ENCODE measurements at regions not wholly inside any gene's neighbourhood (a gene's known extent, or its start where the extent isn't known, plus 50 kb on each side); places are given as distances from the start of the nearest gene placed in this dataset.

DNA sequence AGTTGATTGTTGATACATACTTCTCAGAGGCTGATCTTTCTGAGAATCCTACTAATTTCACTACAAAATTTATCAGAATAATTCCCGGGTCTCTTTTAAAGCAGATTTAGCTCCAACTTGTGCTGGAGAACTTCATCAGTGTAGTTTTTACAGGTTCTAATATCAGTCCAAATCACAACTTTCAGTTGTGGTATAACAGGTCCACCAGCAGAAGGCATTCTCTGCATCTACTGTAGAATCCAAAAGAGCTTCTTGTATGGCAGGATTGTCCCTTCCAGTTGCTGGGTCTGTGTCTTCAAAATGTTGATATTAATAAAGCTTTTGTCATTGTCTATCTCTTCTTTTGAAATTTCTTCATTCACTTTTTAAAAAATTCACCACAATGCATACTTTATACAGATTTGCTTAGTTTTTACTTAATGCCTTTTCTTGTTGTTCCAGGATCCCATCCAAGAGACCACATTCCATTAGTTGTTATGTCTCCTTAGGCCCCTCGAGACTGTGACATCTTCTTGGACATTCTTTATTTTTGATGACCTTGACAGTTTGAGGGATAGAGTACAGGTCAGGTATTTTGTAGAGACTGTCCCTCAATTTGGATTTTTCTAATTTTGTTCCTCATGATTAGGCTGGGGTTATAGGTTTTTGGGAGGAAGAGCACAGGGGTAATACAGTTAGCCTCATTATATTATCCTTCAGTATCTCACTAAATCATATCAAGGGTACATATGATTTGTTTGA is 490.5 kb upstream of the MEX3C start:
- no peaks in the 10 kb centered on the region for H3K36me3 Mint-ChIP-seq
- Histone ChIP-seq H3K27ac (ENCODE audit: low read depth, low read length) (no peak overlapping the region), H3K4me3 (ENCODE audit: low read length) (no peak overlapping the region), H3K27me3 (ENCODE audit: control insufficient read depth in 2 of 2, insufficient read depth in 2 of 2, low read length in 2 of 2) (no peaks in the 10 kb centered on the region), H3K36me3 (ENCODE audit: control insufficient read depth in 2 of 3, insufficient read depth in 3 of 3, low read length in 3 of 3) (no peaks in the 10 kb centered on the region), H3K9me3 (ENCODE audit: control insufficient read depth in 2 of 3, low read length in 3 of 3) (no peaks in the 10 kb centered on the region), H3K4me1 (ENCODE audit: control insufficient read depth in 2 of 2, insufficient read depth in 2 of 2, low read length in 2 of 2) (no peaks in the 10 kb centered on the region)
- intact Hi-C loops (cut with micrococcal nuclease) = loop anchor here in 1 of 2 donors (10.0 kb wide), 1 partner anchor 83 kb away; no protein-coding TSS in a partner anchor
- peaks cover 0 to 13% (median under 1%) of the 10 kb centered on the region in 5 donors for H3K27me3 Mint-ChIP-seq
- no peak for DNase-seq
- H3K9me3 Mint-ChIP-seq = peaks cover 0 to 17% (median 2%) of the 10 kb centered on the region in 11 donors
- CTCF ChIA-PET = no interaction called here
- POLR2A ChIA-PET = no interaction called here
- no peak overlapping the region for H3K4me3 Mint-ChIP-seq
- no peak overlapping the region for H3K27ac Mint-ChIP-seq
- H3K4me1 Mint-ChIP-seq = no peaks in the 10 kb centered on the region
- no peak for ATAC-seq

DNA sequence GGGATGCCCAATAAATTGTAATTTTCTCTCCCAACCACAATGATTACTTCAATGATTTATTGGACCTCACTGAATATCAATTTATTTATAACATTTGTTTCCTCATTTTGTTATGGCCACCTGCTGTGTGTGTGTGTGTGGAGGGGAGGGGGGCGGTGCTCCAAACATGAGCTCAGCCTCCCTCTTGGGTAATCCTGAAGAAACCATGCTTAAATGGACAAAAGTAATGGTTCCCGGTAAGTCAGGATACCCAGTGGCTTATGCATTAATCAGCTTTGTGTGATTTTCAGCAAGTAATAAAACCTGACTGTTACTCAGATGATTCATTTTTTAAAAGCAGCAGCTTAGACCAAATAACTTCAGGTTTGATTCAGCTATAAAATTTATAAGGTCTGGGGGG is 495.1 kb upstream of the MEX3C start:
- Histone ChIP-seq H3K27ac (ENCODE audit: low read depth, low read length) (no peak overlapping the region), H3K4me3 (ENCODE audit: low read length) (no peak overlapping the region), H3K4me1 (ENCODE audit: control insufficient read depth in 2 of 2, insufficient read depth in 2 of 2, low read length in 2 of 2) (no peaks in the 10 kb centered on the region), H3K27me3 (ENCODE audit: control insufficient read depth in 2 of 2, insufficient read depth in 2 of 2, low read length in 2 of 2) (no peaks in the 10 kb centered on the region), H3K36me3 (ENCODE audit: control insufficient read depth in 2 of 3, insufficient read depth in 3 of 3, low read length in 3 of 3) (no peaks in the 10 kb centered on the region), H3K9me3 (ENCODE audit: control insufficient read depth in 2 of 3, low read length in 3 of 3) (no peaks in the 10 kb centered on the region)
- DNase-seq = no peak
- intact Hi-C loops (cut with micrococcal nuclease) = no loop called here
- Mint-ChIP-seq H3K9me3 (peaks cover 0 to 11% (median 3%) of the 10 kb centered on the region in 11 donors), H3K27ac (no peak overlapping the region), H3K4me3 (no peak overlapping the region), H3K36me3 (peaks cover 0 to 3% (median 0%) of the 10 kb centered on the region in 5 donors), H3K27me3 (peaks cover 0 to 10% (median 0%) of the 10 kb centered on the region in 5 donors), H3K4me1 (no peaks in the 10 kb centered on the region)
- CTCF ChIA-PET = no interaction called here
- POLR2A ChIA-PET = no interaction called here
- no peak for ATAC-seq

DNA sequence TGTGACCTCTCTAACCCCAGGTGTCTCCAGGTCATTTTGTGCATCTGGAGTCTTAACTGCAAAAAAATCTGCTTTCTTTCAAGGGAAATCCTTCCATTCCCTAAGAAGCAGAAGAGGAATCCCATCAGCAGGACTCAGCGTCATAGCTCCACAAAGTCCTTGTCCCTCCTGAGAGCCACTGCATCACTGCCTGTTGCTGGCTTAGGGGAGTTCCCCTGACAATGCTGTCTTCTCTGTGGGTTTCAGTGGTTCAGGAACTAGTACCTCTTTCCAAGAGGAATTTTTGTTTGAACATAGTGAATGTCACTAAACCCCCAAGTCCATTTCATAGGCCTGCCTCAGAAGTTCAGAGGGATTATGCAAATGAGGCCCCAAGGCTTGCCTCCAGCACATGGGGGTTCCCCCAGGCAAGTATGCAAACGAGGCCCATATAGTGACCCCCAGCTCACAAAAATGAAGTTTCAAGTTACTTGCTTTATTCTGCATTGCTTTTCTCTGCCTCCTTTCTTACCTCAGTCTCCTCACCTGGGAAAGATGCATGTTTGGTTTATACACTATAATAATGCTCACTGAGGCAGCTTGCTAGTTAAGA is 513.9 kb upstream of the MEX3C start:
- peaks cover 18 to 46% (median 28%) of the 10 kb centered on the region in 11 donors for H3K9me3 Mint-ChIP-seq
- no peak for ATAC-seq
- H3K9me3 ChIP-seq (ENCODE audit: control insufficient read depth in 2 of 3, low read length in 3 of 3) = peaks cover 0 to 6% (median 0%) of the 10 kb centered on the region in 3 experiments
- ChIA-PET CTCF (no interaction called here), POLR2A (no interaction called here)
- H3K27ac ChIP-seq (ENCODE audit: low read depth, low read length) = no peak overlapping the region
- H3K4me1 ChIP-seq (ENCODE audit: control insufficient read depth in 2 of 2, insufficient read depth in 2 of 2, low read length in 2 of 2) = no peaks in the 10 kb centered on the region
- H3K4me3 Mint-ChIP-seq = no peak overlapping the region
- H3K36me3 ChIP-seq (ENCODE audit: control insufficient read depth in 2 of 3, insufficient read depth in 3 of 3, low read length in 3 of 3) = no peaks in the 10 kb centered on the region
- intact Hi-C loops (cut with micrococcal nuclease) = no loop called here
- peaks cover 0 to 13% (median 0%) of the 10 kb centered on the region in 5 donors for H3K27me3 Mint-ChIP-seq
- H3K4me1 Mint-ChIP-seq = peaks cover 0 to 1% (median 0%) of the 10 kb centered on the region in 7 donors
- no peak overlapping the region for H3K4me3 ChIP-seq (ENCODE audit: low read length)
- no peak for DNase-seq
- no peak overlapping the region for H3K27ac Mint-ChIP-seq
- H3K27me3 ChIP-seq (ENCODE audit: control insufficient read depth in 2 of 2, insufficient read depth in 2 of 2, low read length in 2 of 2) = no peaks in the 10 kb centered on the region
- H3K36me3 Mint-ChIP-seq = peaks cover 0 to 13% (median 6%) of the 10 kb centered on the region in 5 donors

DNA sequence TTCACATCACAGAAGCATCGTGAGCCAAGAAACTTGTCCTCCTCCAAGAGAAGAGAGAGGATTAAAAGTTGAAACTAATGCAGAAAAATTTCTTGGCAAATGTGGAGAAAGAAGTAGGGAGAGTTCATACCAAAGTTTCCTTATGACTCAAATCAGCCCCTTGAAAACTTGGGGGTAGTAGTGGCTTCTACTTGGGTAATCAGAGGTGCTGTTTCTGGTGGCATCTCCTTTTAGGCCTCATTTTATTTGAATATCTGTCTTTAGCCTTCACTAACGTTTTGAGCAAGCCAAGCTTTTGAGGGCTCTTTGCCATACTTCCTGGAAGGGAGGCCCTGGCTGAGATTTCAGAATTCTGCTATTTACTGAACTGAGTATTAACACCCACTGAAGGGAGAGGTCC is 515.3 kb upstream of the MEX3C start:
- H3K27ac ChIP-seq (ENCODE audit: low read depth, low read length) = no peak overlapping the region
- H3K27me3 ChIP-seq (ENCODE audit: control insufficient read depth in 2 of 2, insufficient read depth in 2 of 2, low read length in 2 of 2) = no peaks in the 10 kb centered on the region
- no peaks in the 10 kb centered on the region for H3K4me1 ChIP-seq (ENCODE audit: control insufficient read depth in 2 of 2, insufficient read depth in 2 of 2, low read length in 2 of 2)
- ChIA-PET CTCF (no interaction called here), POLR2A (no interaction called here)
- H3K36me3 Mint-ChIP-seq = peaks cover 0 to 5% (median 0%) of the 10 kb centered on the region in 5 donors
- no peak overlapping the region for H3K4me3 ChIP-seq (ENCODE audit: low read length)
- no peaks in the 10 kb centered on the region for H3K36me3 ChIP-seq (ENCODE audit: control insufficient read depth in 2 of 3, insufficient read depth in 3 of 3, low read length in 3 of 3)
- peaks cover 8 to 32% (median 17%) of the 10 kb centered on the region in 11 donors for H3K9me3 Mint-ChIP-seq
- no peak for ATAC-seq
- H3K4me3 Mint-ChIP-seq = no peak overlapping the region
- H3K27ac Mint-ChIP-seq = no peak overlapping the region
- H3K4me1 Mint-ChIP-seq = peaks cover 0 to 1% (median 0%) of the 10 kb centered on the region in 7 donors
- no peaks in the 10 kb centered on the region for H3K9me3 ChIP-seq (ENCODE audit: control insufficient read depth in 2 of 3, low read length in 3 of 3)
- peaks cover 0 to 7% (median 0%) of the 10 kb centered on the region in 5 donors for H3K27me3 Mint-ChIP-seq
- no peak for DNase-seq
- intact Hi-C loops (cut with micrococcal nuclease) = no loop called here

DNA sequence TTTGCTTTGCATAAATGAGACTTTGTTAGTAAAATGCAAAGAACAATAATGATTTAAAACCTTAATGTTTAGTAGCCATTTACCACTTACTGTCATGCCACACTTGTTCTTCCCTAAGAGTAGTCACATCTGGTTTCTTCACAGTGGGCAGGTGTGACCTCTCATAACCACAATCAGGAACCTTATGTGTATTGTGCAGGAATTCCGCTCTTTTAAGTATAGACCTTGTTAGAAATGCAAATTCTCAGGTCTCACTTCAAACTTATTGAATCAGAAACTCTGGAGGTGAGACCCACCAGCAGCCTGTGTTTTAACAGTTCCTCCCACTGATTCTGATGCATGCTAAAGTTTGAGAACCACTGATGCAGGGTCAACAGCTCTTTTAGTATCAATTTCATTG is 518.8 kb upstream of the MEX3C start:
- no peaks in the 10 kb centered on the region for H3K36me3 ChIP-seq (ENCODE audit: control insufficient read depth in 2 of 3, insufficient read depth in 3 of 3, low read length in 3 of 3)
- CTCF ChIA-PET = interaction anchor here (0.5 kb wide), 1 partner anchor 581 kb away, joined by 3 read pairs; no protein-coding TSS in a partner anchor
- DNase-seq = no peak
- H3K4me1 ChIP-seq (ENCODE audit: control insufficient read depth in 2 of 2, insufficient read depth in 2 of 2, low read length in 2 of 2) = no peaks in the 10 kb centered on the region
- no peaks in the 10 kb centered on the region for H3K36me3 Mint-ChIP-seq
- no peaks in the 10 kb centered on the region for H3K9me3 ChIP-seq (ENCODE audit: control insufficient read depth in 2 of 3, low read length in 3 of 3)
- no peaks in the 10 kb centered on the region for H3K27me3 ChIP-seq (ENCODE audit: control insufficient read depth in 2 of 2, insufficient read depth in 2 of 2, low read length in 2 of 2)
- no peak overlapping the region for H3K27ac Mint-ChIP-seq
- peaks cover 0 to 9% (median 5%) of the 10 kb centered on the region in 5 donors for H3K27me3 Mint-ChIP-seq
- ATAC-seq = no peak
- H3K4me3 ChIP-seq (ENCODE audit: low read length) = no peak overlapping the region
- POLR2A ChIA-PET = no interaction called here
- H3K27ac ChIP-seq (ENCODE audit: low read depth, low read length) = no peak overlapping the region
- H3K4me3 Mint-ChIP-seq = no peak overlapping the region
- H3K9me3 Mint-ChIP-seq = peaks cover 0 to 24% (median 7%) of the 10 kb centered on the region in 11 donors
- H3K4me1 Mint-ChIP-seq = no peaks in the 10 kb centered on the region
- intact Hi-C loops (cut with micrococcal nuclease) = no loop called here

DNA sequence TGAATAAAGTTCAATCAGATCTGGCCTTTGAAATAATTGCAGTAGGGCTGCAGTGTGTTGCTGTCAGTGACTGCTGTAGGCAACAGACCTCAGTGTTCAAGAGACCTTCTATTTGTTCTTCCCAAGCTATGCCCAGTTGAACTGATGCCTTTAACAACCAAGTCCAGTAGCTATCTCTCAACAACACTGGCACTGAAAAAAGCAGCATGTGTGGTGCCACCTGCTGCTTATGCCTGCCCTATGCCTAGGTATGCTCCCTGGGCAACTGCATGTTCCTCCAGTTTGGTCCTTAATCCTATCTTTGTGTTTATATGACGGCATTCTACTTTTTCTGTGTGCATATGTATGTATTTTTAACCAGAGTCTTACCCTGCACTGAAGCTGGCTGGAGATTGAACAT is 523.9 kb upstream of the MEX3C start:
- no peak overlapping the region for H3K27ac ChIP-seq (ENCODE audit: low read depth, low read length)
- Mint-ChIP-seq H3K4me1 (no peaks in the 10 kb centered on the region), H3K4me3 (no peak overlapping the region), H3K9me3 (peaks cover 0 to 4% (median 0%) of the 10 kb centered on the region in 11 donors), H3K36me3 (no peaks in the 10 kb centered on the region), H3K27ac (no peak overlapping the region), H3K27me3 (peaks cover 0 to 18% (median 5%) of the 10 kb centered on the region in 5 donors)
- ATAC-seq = no peak
- intact Hi-C loops (cut with micrococcal nuclease) = loop anchor here in 1 of 2 donors (1.0 kb wide), 1 partner anchor 901 kb away; the partner anchor contains the start of gene MRO
- DNase-seq = no peak
- no peak overlapping the region for H3K4me3 ChIP-seq (ENCODE audit: low read length)
- H3K36me3 ChIP-seq (ENCODE audit: control insufficient read depth in 2 of 3, insufficient read depth in 3 of 3, low read length in 3 of 3) = no peaks in the 10 kb centered on the region
- H3K27me3 ChIP-seq (ENCODE audit: control insufficient read depth in 2 of 2, insufficient read depth in 2 of 2, low read length in 2 of 2) = no peaks in the 10 kb centered on the region
- ChIA-PET POLR2A (no interaction called here), CTCF (no interaction called here)
- H3K4me1 ChIP-seq (ENCODE audit: control insufficient read depth in 2 of 2, insufficient read depth in 2 of 2, low read length in 2 of 2) = no peaks in the 10 kb centered on the region
- no peaks in the 10 kb centered on the region for H3K9me3 ChIP-seq (ENCODE audit: control insufficient read depth in 2 of 3, low read length in 3 of 3)
